ENCODE measurements at regions not wholly inside any gene's neighbourhood (a gene's known extent, or its start where the extent isn't known, plus 50 kb on each side); places are given as distances from the start of the nearest gene placed in this dataset.
A peak's percentile ranks its signal among the peaks of the same experiment; 100 is the strongest.
"Not testable (repeated sequence)": the region's sequence is repeated elsewhere in the genome, so short reads cannot be mapped to it uniquely, and the experiment has no call there.

GRCh38 chr7:19954166-19954565 lies 180.7 kb upstream of the TMEM196 start:
- peaks cover 19% of the 10 kb centered on the region for H3K36me3 ChIP-seq (replicated peaks; ENCODE audit: control insufficient read depth, insufficient read depth, low read length)
- DNase-seq; H3K4me3 ChIP-seq (ENCODE audit: insufficient read depth, low read depth, low read length); H3K27me3 ChIP-seq (ENCODE audit: control insufficient read depth, insufficient read depth, low read length): not testable (repeated sequence)

GRCh38 chr7:19953411-19953810 lies 180.0 kb upstream of the TMEM196 start:
- not testable (repeated sequence) for DNase-seq; H3K27me3 ChIP-seq (ENCODE audit: control insufficient read depth, insufficient read depth, low read length); H3K4me3 ChIP-seq (ENCODE audit: insufficient read depth, low read depth, low read length)
- H3K36me3 ChIP-seq (replicated peaks; ENCODE audit: control insufficient read depth, insufficient read depth, low read length): peaks cover 19% of the 10 kb centered on the region

GRCh38 chr7:19948160-19948559 lies 174.7 kb upstream of the TMEM196 start:
- H3K27me3 ChIP-seq (ENCODE audit: control insufficient read depth, insufficient read depth, low read length): no peaks in the 10 kb centered on the region
- H3K4me3 ChIP-seq (ENCODE audit: insufficient read depth, low read depth, low read length): no peak overlapping the region
- H3K36me3 ChIP-seq (replicated peaks; ENCODE audit: control insufficient read depth, insufficient read depth, low read length): peaks cover 1% of the 10 kb centered on the region; the same call in 1 of the 2 replicates
- no peak for DNase-seq

- H3K4me3 ChIP-seq (ENCODE audit: insufficient read depth, low read depth, low read length): no peak overlapping the region
- H3K36me3 ChIP-seq (replicated peaks; ENCODE audit: control insufficient read depth, insufficient read depth, low read length): peaks cover 4% of the 10 kb centered on the region; the same call in 1 of the 2 replicates
- no peaks in the 10 kb centered on the region for H3K27me3 ChIP-seq (ENCODE audit: control insufficient read depth, insufficient read depth, low read length)
- DNase-seq: no peak
These were observed 171.1 kb upstream of the TMEM196 start for GRCh38 chr7:19944363-19945120.

- Histone ChIP-seq H3K4me3 (ENCODE audit: insufficient read depth, low read depth, low read length) (no peak overlapping the region), H3K36me3 (replicated peaks; ENCODE audit: control insufficient read depth, insufficient read depth, low read length) (peaks cover 4% of the 10 kb centered on the region; the same call in 1 of the 2 replicates), H3K27me3 (ENCODE audit: control insufficient read depth, insufficient read depth, low read length) (no peaks in the 10 kb centered on the region)
- DNase-seq: no peak
These were observed 166.3 kb upstream of the TMEM196 start for GRCh38 chr7:19939746-19940145.

DNA sequence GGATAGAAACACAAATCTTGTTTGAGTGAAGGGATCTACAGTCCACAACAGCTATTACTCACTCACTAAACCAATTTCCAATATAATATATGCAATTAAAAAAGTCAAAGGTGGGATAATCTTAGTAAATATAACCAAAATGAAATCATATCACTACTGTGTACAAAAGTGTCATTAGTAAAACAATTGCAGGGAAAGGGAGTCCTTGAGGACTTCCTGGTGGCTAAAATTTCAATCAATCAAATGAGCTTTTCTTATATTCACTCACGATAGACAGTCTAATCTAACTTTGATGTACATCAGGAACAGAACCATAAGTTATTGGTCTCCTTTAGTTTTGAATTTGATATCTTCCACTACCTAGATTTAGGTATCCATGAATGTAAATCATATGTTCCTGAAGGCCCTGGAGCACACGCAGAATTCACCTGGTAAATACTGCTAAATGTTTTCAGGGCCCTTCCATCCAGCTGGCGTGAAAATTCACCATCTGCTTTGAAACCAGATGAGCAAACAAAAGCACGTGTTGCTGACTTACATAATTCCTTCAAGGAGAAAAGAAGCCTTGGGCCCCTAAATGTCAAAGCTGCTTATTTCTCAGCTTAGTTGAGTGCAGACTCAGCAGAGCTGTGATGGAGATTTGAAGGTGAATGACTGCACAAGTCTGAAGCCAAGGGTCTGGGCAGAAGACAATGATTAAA lies 159.3 kb upstream of the TMEM196 start:
- Histone ChIP-seq H3K4me3 (ENCODE audit: insufficient read depth, low read depth, low read length) (no peak overlapping the region), H3K36me3 (replicated peaks; ENCODE audit: control insufficient read depth, insufficient read depth, low read length) (no peaks in the 10 kb centered on the region; the same call in 1 of the 2 replicates), H3K27me3 (ENCODE audit: control insufficient read depth, insufficient read depth, low read length) (no peaks in the 10 kb centered on the region)
- no peak for DNase-seq

DNA sequence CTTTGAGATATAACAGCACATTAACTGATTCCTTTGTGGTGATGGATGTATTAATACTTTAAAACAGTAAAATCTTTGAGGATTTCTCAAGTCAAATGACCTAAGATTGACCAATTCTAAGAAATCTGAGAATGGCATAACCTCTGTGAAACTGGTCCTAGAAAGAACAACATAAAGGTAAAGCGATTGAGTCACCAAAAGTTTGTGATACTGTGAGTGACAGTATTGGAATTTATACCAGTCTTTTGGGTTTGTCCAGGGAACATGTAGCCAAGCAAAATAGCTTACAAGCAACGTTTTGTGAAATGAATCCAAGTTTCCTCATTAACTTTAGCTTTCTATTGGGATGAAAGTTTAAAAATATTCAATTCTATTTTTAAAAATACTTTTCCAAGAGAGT lies 157.4 kb upstream of the TMEM196 start:
- no peak for DNase-seq
- no peaks in the 10 kb centered on the region for H3K27me3 ChIP-seq (ENCODE audit: control insufficient read depth, insufficient read depth, low read length)
- H3K36me3 ChIP-seq (replicated peaks; ENCODE audit: control insufficient read depth, insufficient read depth, low read length): no peaks in the 10 kb centered on the region; the same call in 1 of the 2 replicates
- H3K4me3 ChIP-seq (ENCODE audit: insufficient read depth, low read depth, low read length): no peak overlapping the region

DNA sequence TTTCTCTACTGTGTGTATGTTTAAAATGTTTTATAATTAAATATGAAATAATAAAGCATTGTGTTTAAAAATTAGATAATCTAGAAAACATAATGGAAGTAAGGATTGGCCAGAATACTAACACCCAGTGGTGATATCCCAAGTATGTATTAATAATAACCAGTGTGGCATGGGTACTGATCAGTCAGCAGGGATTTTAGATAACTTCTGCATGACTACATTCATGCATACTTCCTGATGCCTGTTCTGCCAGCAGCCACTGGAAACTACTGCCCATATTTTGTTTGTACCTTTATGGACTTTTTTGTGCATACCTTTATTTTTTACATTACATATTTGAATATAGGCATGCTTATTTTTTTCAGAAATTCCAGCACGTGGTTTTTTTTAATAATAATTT lies 156.6 kb upstream of the TMEM196 start:
- no peaks in the 10 kb centered on the region for H3K27me3 ChIP-seq (ENCODE audit: control insufficient read depth, insufficient read depth, low read length)
- H3K36me3 ChIP-seq (replicated peaks; ENCODE audit: control insufficient read depth, insufficient read depth, low read length): no peaks in the 10 kb centered on the region; the same call in 1 of the 2 replicates
- no peak for DNase-seq
- no peak overlapping the region for H3K4me3 ChIP-seq (ENCODE audit: insufficient read depth, low read depth, low read length)

- H3K36me3 ChIP-seq (replicated peaks; ENCODE audit: control insufficient read depth, insufficient read depth, low read length): no peaks in the 10 kb centered on the region
- DNase-seq: no peak
- no peak overlapping the region for H3K4me3 ChIP-seq (ENCODE audit: insufficient read depth, low read depth, low read length)
- H3K27me3 ChIP-seq (ENCODE audit: control insufficient read depth, insufficient read depth, low read length): no peaks in the 10 kb centered on the region
These were observed 154.8 kb upstream of the TMEM196 start for GRCh38 chr7:19928247-19928646.

- H3K4me3 ChIP-seq (ENCODE audit: insufficient read depth, low read depth, low read length): no peak overlapping the region
- peak; percentile 49 for DNase-seq
These were observed 147.3 kb upstream of the TMEM196 start for GRCh38 chr7:19920705-19921104.

DNA sequence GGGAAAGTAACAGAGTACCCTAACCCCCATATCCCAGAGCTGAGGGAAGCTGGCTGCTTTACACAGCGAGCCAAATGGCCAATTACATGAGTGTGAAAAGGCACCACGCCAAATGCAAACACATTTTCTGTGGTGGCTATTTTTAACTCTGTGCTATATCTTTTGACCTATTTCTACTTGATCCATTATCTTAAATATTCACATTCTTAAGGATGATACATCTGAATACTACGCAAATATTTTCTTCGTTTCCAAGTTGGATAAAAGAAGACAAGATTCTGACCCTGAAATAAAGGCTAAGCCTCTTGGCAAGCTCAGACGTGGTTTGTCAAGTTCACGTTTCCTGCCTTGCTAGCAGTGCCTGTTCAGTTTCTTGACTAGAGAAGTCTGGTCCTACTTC lies 146.7 kb upstream of the TMEM196 start:
- Histone ChIP-seq H3K27me3 (ENCODE audit: control insufficient read depth, insufficient read depth, low read length) (no peaks in the 10 kb centered on the region), H3K4me3 (ENCODE audit: insufficient read depth, low read depth, low read length) (no peak overlapping the region)
- DNase-seq: no peak

More at GRCh38 chr7:19920705-19921104, 147.3 kb upstream of the TMEM196 start:
- no peaks in the 10 kb centered on the region for H3K36me3 ChIP-seq (replicated peaks; ENCODE audit: control insufficient read depth, insufficient read depth, low read length)
- no peaks in the 10 kb centered on the region for H3K27me3 ChIP-seq (ENCODE audit: control insufficient read depth, insufficient read depth, low read length)

DNA sequence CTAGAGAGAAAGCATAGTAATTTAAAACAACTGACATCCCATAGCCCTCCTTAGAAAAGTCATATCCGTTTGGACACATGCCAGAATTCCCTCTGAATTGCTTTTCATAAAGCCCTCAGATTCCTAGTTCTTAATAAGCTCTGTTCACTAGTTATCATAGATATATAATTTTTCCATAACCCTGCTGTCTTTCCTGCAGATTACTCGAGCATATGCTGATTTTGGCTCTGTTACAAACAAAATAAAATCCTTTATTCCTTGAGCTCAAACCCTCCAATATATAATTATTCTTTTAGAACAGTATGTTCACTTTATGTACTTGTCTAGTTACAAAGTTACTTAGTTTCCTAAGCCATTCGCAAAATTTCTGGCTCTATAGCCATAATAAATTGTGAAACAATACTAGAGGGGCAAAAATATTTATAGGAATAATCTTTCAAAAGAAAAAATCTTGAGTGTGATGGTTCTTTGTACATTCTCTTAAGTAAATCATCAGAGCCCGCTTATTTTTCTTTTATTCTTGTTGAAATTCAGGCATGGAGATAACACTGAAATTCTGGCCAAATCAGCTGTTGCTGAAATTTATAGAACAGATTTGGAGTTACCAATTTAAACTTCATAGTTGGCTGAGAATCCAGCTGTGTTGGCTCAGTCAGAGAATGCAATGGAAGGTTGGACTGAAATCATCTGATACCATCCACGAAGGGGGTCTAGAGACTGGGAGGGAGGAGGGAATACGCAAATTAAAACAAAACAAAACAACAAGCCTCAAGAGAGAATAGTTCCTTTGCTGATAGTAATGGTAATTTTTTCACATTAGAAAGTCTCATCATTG lies 146.1 kb upstream of the TMEM196 start:
- Histone ChIP-seq H3K27me3 (ENCODE audit: control insufficient read depth, insufficient read depth, low read length) (no peaks in the 10 kb centered on the region), H3K4me3 (ENCODE audit: insufficient read depth, low read depth, low read length) (no peak overlapping the region), H3K36me3 (replicated peaks; ENCODE audit: control insufficient read depth, insufficient read depth, low read length) (no peaks in the 10 kb centered on the region)
- DNase-seq: no peak

More for the DNA sequence above, 146.7 kb upstream of the TMEM196 start:
- no peaks in the 10 kb centered on the region for H3K36me3 ChIP-seq (replicated peaks; ENCODE audit: control insufficient read depth, insufficient read depth, low read length)

- H3K36me3 ChIP-seq (replicated peaks; ENCODE audit: control insufficient read depth, insufficient read depth, low read length): no peaks in the 10 kb centered on the region
- no peak for DNase-seq
- no peak overlapping the region for H3K4me3 ChIP-seq (ENCODE audit: insufficient read depth, low read depth, low read length)
- H3K27me3 ChIP-seq (ENCODE audit: control insufficient read depth, insufficient read depth, low read length): no peaks in the 10 kb centered on the region
These were observed 142.6 kb upstream of the TMEM196 start for GRCh38 chr7:19916046-19916445.

GRCh38 chr7:19915596-19915995 lies 142.2 kb upstream of the TMEM196 start:
- no peak for DNase-seq
- no peak overlapping the region for H3K4me3 ChIP-seq (ENCODE audit: insufficient read depth, low read depth, low read length)
- no peaks in the 10 kb centered on the region for H3K27me3 ChIP-seq (ENCODE audit: control insufficient read depth, insufficient read depth, low read length)
- H3K36me3 ChIP-seq (replicated peaks; ENCODE audit: control insufficient read depth, insufficient read depth, low read length): no peaks in the 10 kb centered on the region

Measured in H7 (cell line).